ENCODE measurements at regions not wholly inside any gene's neighbourhood (a gene's known extent, or its start where the extent isn't known, plus 50 kb on each side); places are given as distances from the start of the nearest gene placed in this dataset.

- no peaks in the 10 kb centered on the region for H3K79me2 ChIP-seq (ENCODE audit: low read length)
- no peaks in the 10 kb centered on the region for H3K9me2 ChIP-seq (replicated peaks; ENCODE audit: low read length)
- H3K4me2 ChIP-seq (ENCODE audit: low read length) = peak overlapping the region; percentile 28
- CTCF ChIA-PET = no interaction called here
- peaks cover 11% of the 10 kb centered on the region for H3K4me1 ChIP-seq (ENCODE audit: insufficient read depth, low read length)
- no TSS peak for BruUV-seq (replicated peaks)
- H3K27me3 ChIP-seq (ENCODE audit: low read length) = no peaks in the 10 kb centered on the region
- intact Hi-C loops (cut with micrococcal nuclease) = no loop called here
- TF ChIP-seq EZH2 (IDR thresholded peaks at IDR 0.05; ENCODE audit: low read length, unreplicated experiment) (no peak), CTCF (conservative IDR thresholded peaks at IDR 0.05; ENCODE audit: low read depth, low read length) (no peak), EZH2phosphoT487 (IDR thresholded peaks at IDR 0.05; ENCODE audit: borderline replicate concordance, low read length) (no peak)
- DNase-seq = peak; percentile 44
- no peak overlapping the region for H2AFZ ChIP-seq (ENCODE audit: low read length)
- POLR2A ChIA-PET (ENCODE audit: unreplicated experiment) = interaction anchor here (0.7 kb wide), 1 partner anchor 87 kb away, joined by 4 read pairs; no protein-coding TSS in a partner anchor
- H3K9ac ChIP-seq (ENCODE audit: low read length) = no peak overlapping the region
- H3K36me3 ChIP-seq (ENCODE audit: low read depth, low read length) = no peaks in the 10 kb centered on the region
- no peak overlapping the region for H3K4me3 ChIP-seq (ENCODE audit: low read length)
- H3K9me3 ChIP-seq (ENCODE audit: low read length) = no peaks in the 10 kb centered on the region
- ATAC-seq = peak; percentile 68
- H3K27ac ChIP-seq (ENCODE audit: low read length) = no peak overlapping the region
- H3F3A ChIP-seq (ENCODE audit: low read length, unreplicated experiment) = no peaks in the 10 kb centered on the region
- no peaks in the 10 kb centered on the region for H4K20me1 ChIP-seq (ENCODE audit: low read length)
These were observed 398.8 kb downstream of the GUCY1A2 start for GRCh38 chr11:106619320-106619990.

DNA sequence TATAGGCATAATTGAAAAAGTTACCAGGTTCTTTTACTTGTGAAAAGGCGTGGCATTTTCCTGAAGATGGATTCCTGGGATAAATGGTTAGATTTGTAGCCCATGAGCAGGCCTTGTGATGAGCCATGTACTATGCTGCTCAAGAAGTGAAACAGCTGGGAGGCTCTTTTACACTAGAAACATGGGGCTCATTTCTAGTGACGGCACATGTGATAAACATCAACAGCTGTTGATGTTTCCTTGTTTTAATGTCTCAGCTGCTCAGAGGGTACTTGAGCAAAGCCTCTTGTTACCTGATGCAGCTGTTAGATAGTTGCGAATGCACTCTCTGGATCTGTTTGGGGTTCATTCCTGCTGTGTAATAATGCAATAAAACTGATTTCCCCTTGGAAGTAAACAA is 396.8 kb downstream of the GUCY1A2 start:
- Histone ChIP-seq H4K20me1 (ENCODE audit: low read length) (no peaks in the 10 kb centered on the region), H3K36me3 (ENCODE audit: low read depth, low read length) (no peaks in the 10 kb centered on the region), H3K9me3 (ENCODE audit: low read length) (no peaks in the 10 kb centered on the region), H3K27ac (ENCODE audit: low read length) (no peak overlapping the region), H2AFZ (ENCODE audit: low read length) (no peak overlapping the region), H3K4me3 (ENCODE audit: low read length) (no peak overlapping the region), H3F3A (ENCODE audit: low read length, unreplicated experiment) (no peaks in the 10 kb centered on the region), H3K4me1 (ENCODE audit: insufficient read depth, low read length) (peaks cover 12% of the 10 kb centered on the region), H3K27me3 (ENCODE audit: low read length) (no peaks in the 10 kb centered on the region), H3K79me2 (ENCODE audit: low read length) (no peaks in the 10 kb centered on the region), H3K9me2 (replicated peaks; ENCODE audit: low read length) (no peaks in the 10 kb centered on the region), H3K4me2 (ENCODE audit: low read length) (no peak overlapping the region), H3K9ac (ENCODE audit: low read length) (no peak overlapping the region)
- no peak for DNase-seq
- no peak for ATAC-seq
- TF ChIP-seq CTCF (conservative IDR thresholded peaks at IDR 0.05; ENCODE audit: low read depth, low read length) (no peak), EZH2 (IDR thresholded peaks at IDR 0.05; ENCODE audit: low read length, unreplicated experiment) (no peak), EZH2phosphoT487 (IDR thresholded peaks at IDR 0.05; ENCODE audit: borderline replicate concordance, low read length) (no peak)
- intact Hi-C loops (cut with micrococcal nuclease) = no loop called here
- CTCF ChIA-PET = no interaction called here
- no TSS peak for BruUV-seq (replicated peaks)
- POLR2A ChIA-PET (ENCODE audit: unreplicated experiment) = no interaction called here

Data from PC-3 (cell line).